ENCODE measurements at regions not wholly inside any gene's neighbourhood (a gene's known extent, or its start where the extent isn't known, plus 50 kb on each side); places are given as distances from the start of the nearest gene placed in this dataset.

DNA sequence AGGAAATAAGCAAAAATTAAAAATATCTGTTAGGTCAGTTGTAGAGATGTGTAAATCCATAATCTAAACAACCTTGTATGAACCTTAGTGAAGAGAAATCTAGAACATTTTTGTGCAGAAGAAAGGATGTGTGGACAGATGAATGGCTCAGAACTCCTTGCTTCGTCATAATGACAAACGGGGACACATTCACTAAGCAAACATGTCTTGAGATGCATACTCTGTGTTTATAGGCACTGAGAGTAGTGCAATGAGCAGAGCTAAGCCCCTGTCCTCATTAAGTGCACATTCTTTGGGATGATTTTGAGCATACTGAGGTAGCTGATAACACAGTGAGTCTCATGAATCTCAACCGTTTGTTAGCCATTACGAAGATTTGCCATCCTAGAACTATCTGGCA lies 360.6 kb upstream of the ANKRD30A start:
- Histone ChIP-seq H3K9me3 (no peaks in the 10 kb centered on the region), H3K27me3 (no peaks in the 10 kb centered on the region), H3K4me1 (no peaks in the 10 kb centered on the region), H3K27ac (no peak overlapping the region), H3K4me3 (no peak overlapping the region), H3K36me3 (no peaks in the 10 kb centered on the region)
- intact Hi-C loops (cut with DNase I) = no loop called here
- FAIRE-seq (no peak), ATAC-seq (no peak), DNase-seq (no peak)
- TF ChIP-seq, protein P1, sequence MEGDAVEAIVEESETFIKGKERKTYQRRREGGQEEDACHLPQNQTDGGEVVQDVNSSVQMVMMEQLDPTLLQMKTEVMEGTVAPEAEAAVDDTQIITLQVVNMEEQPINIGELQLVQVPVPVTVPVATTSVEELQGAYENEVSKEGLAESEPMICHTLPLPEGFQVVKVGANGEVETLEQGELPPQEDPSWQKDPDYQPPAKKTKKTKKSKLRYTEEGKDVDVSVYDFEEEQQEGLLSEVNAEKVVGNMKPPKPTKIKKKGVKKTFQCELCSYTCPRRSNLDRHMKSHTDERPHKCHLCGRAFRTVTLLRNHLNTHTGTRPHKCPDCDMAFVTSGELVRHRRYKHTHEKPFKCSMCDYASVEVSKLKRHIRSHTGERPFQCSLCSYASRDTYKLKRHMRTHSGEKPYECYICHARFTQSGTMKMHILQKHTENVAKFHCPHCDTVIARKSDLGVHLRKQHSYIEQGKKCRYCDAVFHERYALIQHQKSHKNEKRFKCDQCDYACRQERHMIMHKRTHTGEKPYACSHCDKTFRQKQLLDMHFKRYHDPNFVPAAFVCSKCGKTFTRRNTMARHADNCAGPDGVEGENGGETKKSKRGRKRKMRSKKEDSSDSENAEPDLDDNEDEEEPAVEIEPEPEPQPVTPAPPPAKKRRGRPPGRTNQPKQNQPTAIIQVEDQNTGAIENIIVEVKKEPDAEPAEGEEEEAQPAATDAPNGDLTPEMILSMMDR (IDR thresholded peaks at IDR 0.05) = no peak
- 90 to 91% methylated on average over 4 of the region's 4 CpGs for WGBS, 2 donors

DNA sequence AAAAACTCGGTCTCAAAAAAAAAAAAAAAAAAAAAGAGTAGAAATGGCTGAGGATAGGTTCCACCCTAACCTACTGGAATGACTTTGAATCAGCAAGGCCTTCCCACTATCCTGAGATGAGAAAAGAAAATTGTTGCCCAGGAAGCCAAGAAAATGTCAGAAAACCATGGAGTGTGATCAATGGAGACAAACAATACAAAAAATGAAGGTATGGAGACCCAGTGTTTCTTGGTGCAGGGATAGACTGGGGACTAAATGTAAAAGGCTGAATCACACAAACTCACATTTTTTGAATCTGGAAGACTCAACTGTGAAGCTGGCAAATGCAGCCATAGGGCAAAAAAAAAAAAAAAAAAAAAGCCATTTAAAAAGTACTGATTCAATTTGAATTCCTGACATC lies 364.3 kb upstream of the ANKRD30A start:
- 77 to 100% methylated on average over 1 of the region's 1 CpG for WGBS, 2 donors
- H3K36me3 ChIP-seq = no peaks in the 10 kb centered on the region
- FAIRE-seq (no peak), ATAC-seq (no peak), DNase-seq (no peak)
- TF ChIP-seq, protein P1 (IDR thresholded peaks at IDR 0.05) = no peak
- no peaks in the 10 kb centered on the region for H3K27me3 ChIP-seq
- no peak overlapping the region for H3K4me3 ChIP-seq
- no peak overlapping the region for H3K27ac ChIP-seq
- H3K4me1 ChIP-seq = no peaks in the 10 kb centered on the region
- H3K9me3 ChIP-seq = no peaks in the 10 kb centered on the region
- intact Hi-C loops (cut with DNase I) = no loop called here

DNA sequence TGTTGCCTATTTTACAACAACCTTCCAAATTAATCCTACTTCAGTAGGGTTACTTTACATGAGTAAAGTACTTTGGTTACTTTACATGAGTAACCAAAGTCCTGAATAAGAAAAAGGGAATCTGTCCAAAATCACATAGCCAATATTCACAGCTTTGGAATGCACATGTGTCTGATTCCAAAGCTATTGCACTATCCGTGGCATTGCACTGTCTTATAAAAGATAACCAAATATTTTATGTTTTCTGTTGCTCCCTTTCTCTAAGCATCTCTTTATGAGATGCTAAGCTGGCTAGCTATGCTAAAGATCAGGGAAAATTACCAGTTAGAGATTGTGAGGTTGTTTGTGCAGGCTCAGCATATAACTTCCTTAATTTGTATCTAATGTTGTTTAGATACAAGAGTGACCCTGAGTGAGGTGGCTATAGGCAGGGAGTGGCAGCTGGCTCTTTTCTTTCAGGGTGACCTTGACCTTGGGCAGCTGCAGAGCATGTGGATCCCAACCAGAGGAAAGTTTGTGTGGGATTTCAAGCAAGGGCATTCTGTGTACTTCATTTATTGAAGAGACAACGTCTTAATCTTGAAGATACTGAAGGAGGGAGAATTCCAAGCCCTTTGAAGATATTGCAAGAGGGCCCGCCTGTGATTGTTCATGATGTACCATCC lies 366.1 kb upstream of the ANKRD30A start:
- H3K27me3 ChIP-seq = no peaks in the 10 kb centered on the region
- H3K27ac ChIP-seq = no peak overlapping the region
- DNase-seq (no peak), FAIRE-seq (no peak), ATAC-seq (no peak)
- no peaks in the 10 kb centered on the region for H3K36me3 ChIP-seq
- intact Hi-C loops (cut with DNase I) = no loop called here
- TF ChIP-seq, protein P1 (IDR thresholded peaks at IDR 0.05) = no peak
- H3K4me1 ChIP-seq = no peaks in the 10 kb centered on the region
- no peaks in the 10 kb centered on the region for H3K9me3 ChIP-seq
- WGBS, 2 donors = 54 to 57% methylated on average over 3 of the region's 3 CpGs
- H3K4me3 ChIP-seq = no peak overlapping the region

DNA sequence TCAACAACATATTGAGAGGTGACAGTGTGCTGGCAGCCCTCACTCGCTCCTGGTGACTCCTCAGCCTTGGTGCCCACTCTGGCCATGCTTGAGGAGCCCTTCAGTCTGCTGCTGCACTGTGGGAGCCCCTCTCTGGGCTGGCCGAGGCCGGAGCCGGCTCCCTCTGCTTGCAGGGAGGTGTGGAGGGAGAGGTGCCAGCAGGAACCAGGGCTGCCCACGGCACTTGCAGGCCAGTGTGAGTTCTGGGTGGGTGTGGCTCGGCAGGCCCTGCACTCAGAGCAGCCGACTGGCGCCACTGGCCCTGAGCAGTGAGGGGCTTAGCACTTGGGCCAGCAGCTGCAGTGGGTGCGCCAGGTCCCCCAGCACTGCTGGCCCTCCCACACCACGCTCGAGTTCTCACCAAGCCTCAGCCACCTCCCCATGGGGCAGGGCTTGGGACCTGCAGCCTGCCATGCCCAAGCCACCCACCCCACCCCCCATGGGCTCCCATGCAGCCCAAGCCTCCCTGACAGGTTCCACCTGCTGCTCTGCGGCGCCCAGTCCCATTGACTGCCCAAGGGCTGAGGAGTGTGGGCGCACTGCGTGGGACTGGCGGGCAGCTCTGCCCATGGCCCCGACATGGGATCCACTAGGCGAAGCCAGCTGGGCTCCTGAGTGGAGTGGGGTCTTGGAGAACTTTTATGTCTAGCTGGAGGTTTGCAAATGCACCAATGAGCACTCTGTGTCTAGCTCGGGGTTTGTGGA lies 377.1 kb upstream of the ANKRD30A start:
- no peaks in the 10 kb centered on the region for H3K27me3 ChIP-seq
- no peaks in the 10 kb centered on the region for H3K4me1 ChIP-seq
- H3K9me3 ChIP-seq = no peaks in the 10 kb centered on the region
- no peak for ATAC-seq
- 86 to 93% methylated on average over 19 of the region's 19 CpGs for WGBS, 2 donors
- peak in 1 of 6 donors; percentile 58 for DNase-seq
- H3K4me3 ChIP-seq = no peak overlapping the region
- TF ChIP-seq, protein P1 (IDR thresholded peaks at IDR 0.05) = no peak
- intact Hi-C loops (cut with DNase I) = no loop called here
- H3K36me3 ChIP-seq = no peaks in the 10 kb centered on the region
- no peak for FAIRE-seq
- H3K27ac ChIP-seq = no peak overlapping the region

DNA sequence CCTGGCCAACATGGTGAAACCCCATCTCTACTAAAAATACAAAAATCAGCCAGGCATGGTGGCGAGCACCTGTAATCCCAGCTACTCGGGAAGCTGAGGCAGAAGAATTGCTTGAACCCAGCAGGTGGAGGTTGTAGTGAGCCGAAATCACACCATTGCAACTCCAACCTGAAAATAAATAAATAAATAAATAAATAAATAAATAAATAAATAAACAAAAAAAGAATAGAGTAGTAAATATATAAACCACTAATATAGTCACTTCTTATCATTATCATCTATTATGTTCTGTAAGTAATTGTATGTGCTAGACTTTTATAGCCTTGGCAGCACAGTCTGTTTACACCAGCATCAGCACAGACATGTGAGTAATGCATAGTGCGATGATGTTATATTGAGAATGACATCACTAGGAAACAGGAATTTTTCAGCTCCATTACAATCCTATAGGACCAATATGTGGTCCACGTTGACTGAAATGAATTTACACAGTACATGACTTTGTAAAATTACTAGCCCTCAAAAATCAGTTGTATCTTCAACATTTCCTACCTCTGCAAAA lies 385.4 kb upstream of the ANKRD30A start:
- ATAC-seq (no peak), DNase-seq (no peak), FAIRE-seq (no peak)
- TF ChIP-seq, protein P1 (IDR thresholded peaks at IDR 0.05) = no peak
- WGBS, 2 donors = 91 to 96% methylated on average over 5 of the region's 5 CpGs
- H3K4me3 ChIP-seq = no peak overlapping the region
- no peak overlapping the region for H3K27ac ChIP-seq
- no peaks in the 10 kb centered on the region for H3K27me3 ChIP-seq
- intact Hi-C loops (cut with DNase I) = no loop called here
- no peaks in the 10 kb centered on the region for H3K36me3 ChIP-seq
- H3K4me1 ChIP-seq = no peaks in the 10 kb centered on the region
- H3K9me3 ChIP-seq = no peaks in the 10 kb centered on the region
